Spinal cord (tissue), 9 donors: ENCODE measurements at regions not wholly inside any gene's neighbourhood (a gene's known extent, or its start where the extent isn't known, plus 50 kb on each side); places are given as distances from the start of the nearest gene placed in this dataset.
A peak's percentile ranks its signal among the peaks of the same experiment; 100 is the strongest.

ENCODE experiments used
- DNase-seq, 6 donors: peaks; one replicate each; pipeline versions ENCODE4 v3.0.0 to v3.0.0-alpha.2; 2013 to 2015; ENCODE audit warnings: low spot score in 6 of 6, low read depth in 4 of 6
- H3K27ac ChIP-seq: one replicate; pipeline ENCODE4 v1.5.1; 2013; ENCODE audit warnings: low read depth, low read length, control low read depth
- H3K27me3 ChIP-seq: one replicate; pipeline ENCODE4 v1.6.1; 2013; ENCODE audit warnings: low read length; ENCODE audit not compliant: control insufficient read depth, insufficient read depth
- H3K36me3 ChIP-seq: one replicate; pipeline ENCODE4 v1.6.1; 2013; ENCODE audit warnings: low read length; ENCODE audit not compliant: control insufficient read depth, insufficient read depth
- H3K4me1 ChIP-seq: one replicate; pipeline ENCODE4 v1.6.1; 2013; ENCODE audit warnings: low read length; ENCODE audit not compliant: control insufficient read depth, insufficient read depth
- H3K4me3 ChIP-seq: one replicate; pipeline ENCODE4 v1.5.1; 2013; ENCODE audit warnings: low read depth, low read length, control low read depth
- H3K9me3 ChIP-seq: one replicate; pipeline ENCODE4 v1.6.1; 2013; ENCODE audit warnings: low read length; ENCODE audit not compliant: control insufficient read depth, insufficient read depth
- WGBS: methylation state at CpG from one replicate; pipeline ENCODE4 v1.1.5; 2013; ENCODE audit warnings: missing lambda C conversion rate; ENCODE audit not compliant: insufficient coverage; 5-methylcytosine and 5-hydroxymethylcytosine counted together
- donor health status: healthy.

- DNase-seq, result no peak
- H3K4me3 ChIP-seq, result no peak overlapping the region
- H3K4me1 ChIP-seq, result no peaks in the 10 kb centered on the region
- H3K27ac ChIP-seq, result no peak overlapping the region
- H3K27me3 ChIP-seq, result peaks cover 4% of the 10 kb centered on the region
- 50% methylated on average over 1 of the region's 1 CpG for WGBS
- no peaks in the 10 kb centered on the region for H3K9me3 ChIP-seq
- no peaks in the 10 kb centered on the region for H3K36me3 ChIP-seq
Measured at GRCh38 chr9:16202221-16202620, 649.4 kb downstream of the CCDC171 start.

GRCh38 chr9:16202914-16203728 is 650.3 kb downstream of the CCDC171 start:
- Histone ChIP-seq H3K4me3 (no peak overlapping the region), H3K27me3 (peaks cover 4% of the 10 kb centered on the region), H3K27ac (peak overlapping the region; percentile 11), H3K4me1 (no peaks in the 10 kb centered on the region), H3K36me3 (no peaks in the 10 kb centered on the region), H3K9me3 (no peaks in the 10 kb centered on the region)
- WGBS, result 76% methylated on average over 11 of the region's 17 CpGs
- peak in 1 of 6 donors; percentile 52 for DNase-seq

GRCh38 chr9:16203729-16204573 is 651.1 kb downstream of the CCDC171 start:
- no peaks in the 10 kb centered on the region for H3K36me3 ChIP-seq
- peak in 1 of 6 donors; percentile 40 for DNase-seq
- no peaks in the 10 kb centered on the region for H3K4me1 ChIP-seq
- H3K9me3 ChIP-seq, result no peaks in the 10 kb centered on the region
- WGBS, result 79% methylated on average over 12 of the region's 14 CpGs
- no peak overlapping the region for H3K4me3 ChIP-seq
- H3K27ac ChIP-seq, result peak overlapping the region; percentile 11
- H3K27me3 ChIP-seq, result peaks cover 4% of the 10 kb centered on the region

- DNase-seq, result no peak
- H3K9me3 ChIP-seq, result no peaks in the 10 kb centered on the region
- peaks cover 4% of the 10 kb centered on the region for H3K27me3 ChIP-seq
- 95% methylated on average over 2 of the region's 2 CpGs for WGBS
- no peaks in the 10 kb centered on the region for H3K36me3 ChIP-seq
- no peak overlapping the region for H3K4me3 ChIP-seq
- H3K4me1 ChIP-seq, result no peaks in the 10 kb centered on the region
- no peak overlapping the region for H3K27ac ChIP-seq
Measured at GRCh38 chr9:16205455-16205854, 652.6 kb downstream of the CCDC171 start.

GRCh38 chr9:16206518-16206917 is 653.7 kb downstream of the CCDC171 start:
- peaks cover 4% of the 10 kb centered on the region for H3K27me3 ChIP-seq
- H3K4me1 ChIP-seq, result no peaks in the 10 kb centered on the region
- no peak for DNase-seq
- H3K36me3 ChIP-seq, result no peaks in the 10 kb centered on the region
- no peaks in the 10 kb centered on the region for H3K9me3 ChIP-seq
- WGBS, result 80% methylated on average over 1 of the region's 3 CpGs
- H3K4me3 ChIP-seq, result no peak overlapping the region
- no peak overlapping the region for H3K27ac ChIP-seq

GRCh38 chr9:16207161-16207560 is 654.3 kb downstream of the CCDC171 start:
- H3K4me3 ChIP-seq, result no peak overlapping the region

GRCh38 chr9:16210440-16210839 is 657.6 kb downstream of the CCDC171 start:
- H3K27ac ChIP-seq, result no peak overlapping the region
- DNase-seq, result no peak
- peaks cover 7% of the 10 kb centered on the region for H3K4me1 ChIP-seq
- H3K4me3 ChIP-seq, result no peak overlapping the region
- no CpG with 5 or more reads among the region's 1 CpG for WGBS
- no peaks in the 10 kb centered on the region for H3K9me3 ChIP-seq
- H3K36me3 ChIP-seq, result no peaks in the 10 kb centered on the region
- H3K27me3 ChIP-seq, result no peaks in the 10 kb centered on the region

More at GRCh38 chr9:16207161-16207560, 654.3 kb downstream of the CCDC171 start:
- Histone ChIP-seq H3K27ac (no peak overlapping the region), H3K4me1 (no peaks in the 10 kb centered on the region), H3K27me3 (peaks cover 2% of the 10 kb centered on the region), H3K36me3 (no peaks in the 10 kb centered on the region), H3K9me3 (no peaks in the 10 kb centered on the region)
- 23% methylated on average over 9 of the region's 9 CpGs for WGBS
- peak in 2 of 6 donors; percentile 44 to 51 for DNase-seq

- H3K9me3 ChIP-seq, result no peaks in the 10 kb centered on the region
- H3K4me3 ChIP-seq, result no peak overlapping the region
- no peaks in the 10 kb centered on the region for H3K36me3 ChIP-seq
- DNase-seq, result no peak
- WGBS, result 94% methylated on average over 2 of the region's 3 CpGs
- H3K27me3 ChIP-seq, result no peaks in the 10 kb centered on the region
- H3K27ac ChIP-seq, result no peak overlapping the region
- peaks cover 7% of the 10 kb centered on the region for H3K4me1 ChIP-seq
Measured at GRCh38 chr9:16211946-16212345, 658.5 kb downstream of the BNC2 start.

- no peak overlapping the region for H3K4me3 ChIP-seq
- peak overlapping the region; percentile 72 for H3K27ac ChIP-seq
- H3K9me3 ChIP-seq, result no peaks in the 10 kb centered on the region
- 88% methylated on average over 1 of the region's 6 CpGs for WGBS
- no peaks in the 10 kb centered on the region for H3K36me3 ChIP-seq
- peaks cover 3% of the 10 kb centered on the region for H3K27me3 ChIP-seq
- H3K4me1 ChIP-seq, result peaks cover 13% of the 10 kb centered on the region
- DNase-seq, result peak in 1 of 6 donors; percentile 87
Measured at GRCh38 chr9:16213781-16214515, 656.5 kb downstream of the BNC2 start.
